ENCODE measurements at regions not wholly inside any gene's neighbourhood (a gene's known extent, or its start where the extent isn't known, plus 50 kb on each side); places are given as distances from the start of the nearest gene placed in this dataset.
"Not testable (repeated sequence)": the region's sequence is repeated elsewhere in the genome, so short reads cannot be mapped to it uniquely, and the experiment has no call there.

GRCh38 chr2:149732001-149732685 lies 144.6 kb upstream of the MMADHC start:
- DNase-seq = no peak

- DNase-seq = no peak
These were observed 143.5 kb upstream of the MMADHC start for GRCh38 chr2:149731079-149731478.

GRCh38 chr2:149729586-149729985 lies 142.0 kb upstream of the MMADHC start:
- DNase-seq = no peak

- DNase-seq = no peak
These were observed 140.4 kb upstream of the MMADHC start for GRCh38 chr2:149727927-149728326.

GRCh38 chr2:149725234-149725633 lies 137.7 kb upstream of the MMADHC start:
- no peak for DNase-seq

- no peak for DNase-seq
These were observed 136.5 kb upstream of the MMADHC start for GRCh38 chr2:149724091-149724490.

GRCh38 chr2:149720615-149721014 lies 133.0 kb upstream of the MMADHC start:
- DNase-seq = no peak

- DNase-seq = no peak
These were observed 132.1 kb upstream of the MMADHC start for GRCh38 chr2:149719695-149720094.

GRCh38 chr2:149716687-149717086 lies 129.1 kb upstream of the MMADHC start:
- no peak for DNase-seq

- no peak for DNase-seq
These were observed 128.3 kb upstream of the MMADHC start for GRCh38 chr2:149715894-149716293.

GRCh38 chr2:149715005-149715592 lies 127.5 kb upstream of the MMADHC start:
- DNase-seq = no peak

GRCh38 chr2:149709496-149710263 lies 122.1 kb upstream of the MMADHC start:
- DNase-seq = no peak

GRCh38 chr2:149703281-149703680 lies 115.7 kb upstream of the MMADHC start:
- DNase-seq = no peak

GRCh38 chr2:149702571-149702970 lies 115.0 kb upstream of the MMADHC start:
- no peak for DNase-seq

- no peak for DNase-seq
These were observed 113.7 kb upstream of the MMADHC start for GRCh38 chr2:149701241-149701640.

- no peak for DNase-seq
These were observed 105.4 kb upstream of the MMADHC start for GRCh38 chr2:149692961-149693396.

GRCh38 chr2:149690825-149691224 lies 103.2 kb upstream of the MMADHC start:
- DNase-seq = no peak

GRCh38 chr2:149687052-149687427 lies 99.5 kb upstream of the MMADHC start:
- DNase-seq = no peak

GRCh38 chr2:149686136-149687051 lies 98.8 kb upstream of the MMADHC start:
- no peak for DNase-seq

- not testable (repeated sequence) for DNase-seq
These were observed 97.8 kb upstream of the MMADHC start for GRCh38 chr2:149685401-149685800.

- DNase-seq = no peak
These were observed 91.7 kb upstream of the MMADHC start for GRCh38 chr2:149679286-149679685.

GRCh38 chr2:149677416-149677815 lies 89.8 kb upstream of the MMADHC start:
- DNase-seq = no peak

GRCh38 chr2:149670086-149670485 lies 82.5 kb upstream of the MMADHC start:
- DNase-seq = no peak
